NCI-H446 (cell line): ENCODE measurements at regions not wholly inside any gene's neighbourhood (a gene's known extent, or its start where the extent isn't known, plus 50 kb on each side); places are given as distances from the start of the nearest gene placed in this dataset.
"Not testable (repeated sequence)": the region's sequence is repeated elsewhere in the genome, so short reads cannot be mapped to it uniquely, and the experiment has no call there.

Experiments
- DNase-seq, 2 experiments: peaks; one replicate each; lab custom pipeline; 2025; lab: John Stamatoyannopoulos, UW

- no peak for DNase-seq
These were observed 361.6 kb upstream of the RIOK2 start for GRCh38 chr5:97544678-97545077.

GRCh38 chr5:97545446-97545845, 362.4 kb upstream of the RIOK2 start:
- no peak for DNase-seq

GRCh38 chr5:97545886-97546535, 363.0 kb upstream of the RIOK2 start:
- no peak for DNase-seq

GRCh38 chr5:97547430-97547829, 364.4 kb upstream of the RIOK2 start:
- no peak for DNase-seq

GRCh38 chr5:97547999-97548738, 365.1 kb upstream of the RIOK2 start:
- DNase-seq: no peak

GRCh38 chr5:97548739-97549080, 365.7 kb upstream of the RIOK2 start:
- DNase-seq: no peak

- DNase-seq: no peak
These were observed 366.4 kb upstream of the RIOK2 start for GRCh38 chr5:97549496-97549895.

GRCh38 chr5:97550164-97550563, 367.1 kb upstream of the RIOK2 start:
- DNase-seq: no peak

GRCh38 chr5:97550818-97551217, 367.8 kb upstream of the RIOK2 start:
- no peak for DNase-seq

GRCh38 chr5:97553604-97554452, 370.8 kb upstream of the RIOK2 start:
- no peak for DNase-seq

- DNase-seq: no peak
These were observed 372.1 kb upstream of the RIOK2 start for GRCh38 chr5:97554977-97555643.

GRCh38 chr5:97555644-97555981, 372.6 kb upstream of the RIOK2 start:
- no peak for DNase-seq

GRCh38 chr5:97559827-97560598, 377.0 kb upstream of the RIOK2 start:
- no peak for DNase-seq

- DNase-seq: no peak
These were observed 377.5 kb upstream of the RIOK2 start for GRCh38 chr5:97560599-97560993.

- DNase-seq: no peak
These were observed 380.1 kb upstream of the RIOK2 start for GRCh38 chr5:97563050-97563657.

- no peak for DNase-seq
These were observed 385.3 kb upstream of the RIOK2 start for GRCh38 chr5:97568382-97568781.

GRCh38 chr5:97570242-97570641, 387.2 kb upstream of the RIOK2 start:
- no peak for DNase-seq

- no peak for DNase-seq
These were observed 392.3 kb upstream of the RIOK2 start for GRCh38 chr5:97575322-97575721.

- no peak for DNase-seq
These were observed 393.9 kb upstream of the RIOK2 start for GRCh38 chr5:97576956-97577355.

GRCh38 chr5:97579977-97580376, 396.9 kb upstream of the RIOK2 start:
- DNase-seq: not testable (repeated sequence)

GRCh38 chr5:97580746-97581145, 397.7 kb upstream of the RIOK2 start:
- no peak for DNase-seq
